DND-41 (cell line): ENCODE measurements at regions not wholly inside any gene's neighbourhood (a gene's known extent, or its start where the extent isn't known, plus 50 kb on each side); places are given as distances from the start of the nearest gene placed in this dataset.

Experiments
- ATAC-seq: fragments of 200-7000 bp; cut with Tn5 transposase; 3 replicates; pipeline ENCODE4 v1.9.1; 2021; ENCODE audit warnings: low read depth; ENCODE audit not compliant: insufficient read depth
- DNase-seq: peaks from one replicate; pipeline ENCODE4 v3.0.0-alpha.2; 2020
- H2AFZ ChIP-seq: 2 replicates; pipeline ENCODE4 v1.6.0; 2012; ENCODE audit warnings: low read depth, low read length
- H3K27ac ChIP-seq: 2 replicates; pipeline ENCODE4 v1.5.1; 2012; ENCODE audit warnings: low read length, inconsistent platforms
- H3K27me3 ChIP-seq: fragments of 200-600 bp; sonication (generic); 2 replicates; pipeline ENCODE4 v1.6.0; 2012; ENCODE audit warnings: low read length, mild to moderate bottlenecking, inconsistent platforms; ENCODE audit not compliant: insufficient read depth, poor library complexity
- H3K36me3 ChIP-seq: 2 replicates; pipeline ENCODE4 v1.5.1; 2012; ENCODE audit warnings: low read length, inconsistent platforms; ENCODE audit not compliant: insufficient read depth
- H3K4me1 ChIP-seq: 2 replicates; pipeline ENCODE4 v1.5.1; 2012; ENCODE audit warnings: mild to moderate bottlenecking, low read length; ENCODE audit not compliant: insufficient read depth
- H3K4me2 ChIP-seq: 2 replicates; pipeline ENCODE4 v1.6.0; 2012; ENCODE audit warnings: mild to moderate bottlenecking, moderate library complexity, low read length, inconsistent platforms; ENCODE audit not compliant: insufficient read depth
- H3K4me3 ChIP-seq, 2 experiments: fragments of 200-600 bp in 1 of 2; shearing (Covaris generic) in 1 of 2; 2 replicates each; pipeline ENCODE4 v1.5.1; 2012 to 2016; ENCODE audit warnings: inconsistent platforms in 2 of 2, low read length in 2 of 2, mild to moderate bottlenecking in 2 of 2, low read depth in 1 of 2, moderate library complexity in 1 of 2
- H3K79me2 ChIP-seq: 2 replicates; pipeline ENCODE4 v1.6.0; 2012; ENCODE audit warnings: low read length, inconsistent platforms; ENCODE audit not compliant: insufficient read depth
- H3K9ac ChIP-seq: 2 replicates; pipeline ENCODE4 v1.6.0; 2012; ENCODE audit warnings: low read depth, mild to moderate bottlenecking, inconsistent platforms, low read length, moderate library complexity
- H3K9me3 ChIP-seq: 2 replicates; pipeline ENCODE4 v1.5.1; 2012; ENCODE audit warnings: low read length, moderate library complexity, mild to moderate bottlenecking, inconsistent platforms; ENCODE audit not compliant: insufficient read depth, severe bottlenecking
- H4K20me1 ChIP-seq: 2 replicates; pipeline ENCODE4 v1.6.0; 2012; ENCODE audit warnings: low read length; ENCODE audit not compliant: insufficient read depth
- EZH2 ChIP-seq: IDR thresholded peaks from 3 replicates; pipeline ENCODE4 v1.6.1; 2012; ENCODE audit warnings: borderline replicate concordance, low read depth, mild to moderate bottlenecking, moderate library complexity, low read length, inconsistent platforms; ENCODE audit not compliant: severe bottlenecking
- TF ChIP-seq, protein P1 (sequence below): IDR thresholded peaks from 2 replicates; pipeline ENCODE4 v1.5.1; 2012; ENCODE audit warnings: borderline replicate concordance, low read length, moderate library complexity, mild to moderate bottlenecking; ENCODE audit not compliant: poor library complexity, severe bottlenecking; ENCODE audit errors: extremely low read depth

DNA sequence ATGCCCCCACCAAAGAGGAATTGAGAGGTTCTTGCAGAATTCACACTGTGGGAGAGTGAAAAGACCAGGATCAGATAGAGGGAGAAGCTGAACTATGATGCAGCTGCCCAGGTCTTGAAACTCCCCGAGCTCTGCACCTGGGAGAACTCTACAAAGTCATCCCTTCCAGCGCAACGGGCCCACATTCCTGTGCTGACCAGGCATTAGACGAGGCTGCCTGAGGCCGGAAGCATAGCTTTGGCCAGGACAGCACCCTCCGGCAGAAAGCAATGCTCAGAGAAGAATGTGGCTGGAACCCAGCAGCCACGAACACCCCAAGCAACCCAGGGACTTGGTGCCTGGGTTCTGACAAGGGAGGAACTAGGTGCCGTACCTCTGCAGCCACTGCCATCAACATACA, 281.5 kb upstream of the CDH4 start:
- H3K36me3 ChIP-seq: no peaks in the 10 kb centered on the region
- no peak overlapping the region for H3K9ac ChIP-seq
- no peak overlapping the region for H3K4me3 ChIP-seq
- no peaks in the 10 kb centered on the region for H3K9me3 ChIP-seq
- no peaks in the 10 kb centered on the region for H4K20me1 ChIP-seq
- H3K27me3 ChIP-seq: no peaks in the 10 kb centered on the region
- DNase-seq (no peak), ATAC-seq (no peak)
- H2AFZ ChIP-seq: no peak overlapping the region
- TF ChIP-seq, protein P1, sequence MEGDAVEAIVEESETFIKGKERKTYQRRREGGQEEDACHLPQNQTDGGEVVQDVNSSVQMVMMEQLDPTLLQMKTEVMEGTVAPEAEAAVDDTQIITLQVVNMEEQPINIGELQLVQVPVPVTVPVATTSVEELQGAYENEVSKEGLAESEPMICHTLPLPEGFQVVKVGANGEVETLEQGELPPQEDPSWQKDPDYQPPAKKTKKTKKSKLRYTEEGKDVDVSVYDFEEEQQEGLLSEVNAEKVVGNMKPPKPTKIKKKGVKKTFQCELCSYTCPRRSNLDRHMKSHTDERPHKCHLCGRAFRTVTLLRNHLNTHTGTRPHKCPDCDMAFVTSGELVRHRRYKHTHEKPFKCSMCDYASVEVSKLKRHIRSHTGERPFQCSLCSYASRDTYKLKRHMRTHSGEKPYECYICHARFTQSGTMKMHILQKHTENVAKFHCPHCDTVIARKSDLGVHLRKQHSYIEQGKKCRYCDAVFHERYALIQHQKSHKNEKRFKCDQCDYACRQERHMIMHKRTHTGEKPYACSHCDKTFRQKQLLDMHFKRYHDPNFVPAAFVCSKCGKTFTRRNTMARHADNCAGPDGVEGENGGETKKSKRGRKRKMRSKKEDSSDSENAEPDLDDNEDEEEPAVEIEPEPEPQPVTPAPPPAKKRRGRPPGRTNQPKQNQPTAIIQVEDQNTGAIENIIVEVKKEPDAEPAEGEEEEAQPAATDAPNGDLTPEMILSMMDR: no peak
- no peak for TF ChIP-seq EZH2
- no peaks in the 10 kb centered on the region for H3K79me2 ChIP-seq
- H3K4me1 ChIP-seq: no peaks in the 10 kb centered on the region
- no peak overlapping the region for H3K27ac ChIP-seq
- H3K4me2 ChIP-seq: no peak overlapping the region

DNA sequence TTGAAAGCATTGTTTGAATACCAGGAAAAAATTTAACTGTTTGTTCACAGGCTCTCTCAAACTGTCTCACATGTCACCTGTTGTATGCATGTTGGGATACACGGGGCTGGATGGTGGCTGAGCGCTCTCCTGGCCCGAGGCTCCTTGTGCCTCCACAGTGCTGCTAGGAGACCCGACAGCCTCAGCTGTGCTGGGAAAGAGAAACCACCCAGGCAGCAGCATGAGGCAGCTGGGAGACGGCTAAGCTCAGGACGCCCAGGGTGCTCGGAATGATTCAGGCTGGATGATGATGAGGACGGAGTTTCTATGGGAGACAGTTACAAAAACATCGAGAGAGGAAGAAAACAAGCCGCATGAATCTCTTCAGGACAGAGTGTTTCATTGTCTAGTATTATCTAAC, 278.0 kb upstream of the CDH4 start:
- Histone ChIP-seq H3K27me3 (no peaks in the 10 kb centered on the region), H3K9me3 (no peaks in the 10 kb centered on the region), H3K4me3 (no peak overlapping the region), H3K9ac (no peak overlapping the region), H3K4me1 (no peaks in the 10 kb centered on the region), H3K27ac (no peak overlapping the region), H3K79me2 (no peaks in the 10 kb centered on the region), H2AFZ (no peak overlapping the region), H4K20me1 (no peaks in the 10 kb centered on the region), H3K36me3 (no peaks in the 10 kb centered on the region), H3K4me2 (no peak overlapping the region)
- TF ChIP-seq, protein P1: no peak
- TF ChIP-seq EZH2: no peak
- no peak for ATAC-seq
- no peak for DNase-seq

- ATAC-seq (no peak), DNase-seq (no peak)
- H4K20me1 ChIP-seq: no peaks in the 10 kb centered on the region
- no peaks in the 10 kb centered on the region for H3K27me3 ChIP-seq
- H3K79me2 ChIP-seq: no peaks in the 10 kb centered on the region
- no peak overlapping the region for H3K9ac ChIP-seq
- no peak for TF ChIP-seq EZH2
- TF ChIP-seq, protein P1: no peak
- no peak overlapping the region for H3K4me3 ChIP-seq
- H3K4me1 ChIP-seq: no peaks in the 10 kb centered on the region
- H3K27ac ChIP-seq: no peak overlapping the region
- no peak overlapping the region for H2AFZ ChIP-seq
- peaks cover 1% of the 10 kb centered on the region for H3K9me3 ChIP-seq
- no peak overlapping the region for H3K4me2 ChIP-seq
- H3K36me3 ChIP-seq: no peaks in the 10 kb centered on the region
These were observed 277.6 kb upstream of the CDH4 start for GRCh38 chr20:60974441-60974945.

GRCh38 chr20:60976139-60976538, 275.9 kb upstream of the CDH4 start:
- H3K27me3 ChIP-seq: no peaks in the 10 kb centered on the region
- no peak for DNase-seq
- no peak for TF ChIP-seq EZH2
- TF ChIP-seq, protein P1: no peak
- no peaks in the 10 kb centered on the region for H3K79me2 ChIP-seq
- no peak overlapping the region for H3K27ac ChIP-seq
- H3K4me1 ChIP-seq: no peaks in the 10 kb centered on the region
- H2AFZ ChIP-seq: no peak overlapping the region
- H4K20me1 ChIP-seq: no peaks in the 10 kb centered on the region
- H3K4me2 ChIP-seq: no peak overlapping the region
- H3K36me3 ChIP-seq: no peaks in the 10 kb centered on the region
- H3K9me3 ChIP-seq: peaks cover 4% of the 10 kb centered on the region
- H3K9ac ChIP-seq: no peak overlapping the region
- no peak overlapping the region for H3K4me3 ChIP-seq
- no peak for ATAC-seq
